ENCODE measurements at regions not wholly inside any gene's neighbourhood (a gene's known extent, or its start where the extent isn't known, plus 50 kb on each side); places are given as distances from the start of the nearest gene placed in this dataset.

DNA sequence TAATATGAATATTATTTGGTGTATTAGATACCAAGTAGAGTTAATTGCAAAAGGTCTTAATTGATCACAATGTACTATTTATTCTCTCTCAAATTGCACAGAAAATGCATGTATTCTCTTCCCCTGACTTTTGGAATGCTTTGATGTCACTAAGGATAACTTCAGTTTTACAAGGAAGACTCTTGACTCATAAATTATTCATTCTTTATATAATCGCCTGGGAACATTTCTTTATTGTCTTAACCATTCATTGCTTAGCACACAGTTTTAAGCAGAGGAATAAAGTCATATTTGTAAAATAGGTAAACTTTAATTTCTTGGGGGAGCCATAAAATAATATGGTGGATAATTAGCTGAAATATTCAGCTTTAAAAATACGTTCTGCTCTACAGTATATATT lies 306.0 kb upstream of the TMEM229A start:
- TF ChIP-seq, protein P1, sequence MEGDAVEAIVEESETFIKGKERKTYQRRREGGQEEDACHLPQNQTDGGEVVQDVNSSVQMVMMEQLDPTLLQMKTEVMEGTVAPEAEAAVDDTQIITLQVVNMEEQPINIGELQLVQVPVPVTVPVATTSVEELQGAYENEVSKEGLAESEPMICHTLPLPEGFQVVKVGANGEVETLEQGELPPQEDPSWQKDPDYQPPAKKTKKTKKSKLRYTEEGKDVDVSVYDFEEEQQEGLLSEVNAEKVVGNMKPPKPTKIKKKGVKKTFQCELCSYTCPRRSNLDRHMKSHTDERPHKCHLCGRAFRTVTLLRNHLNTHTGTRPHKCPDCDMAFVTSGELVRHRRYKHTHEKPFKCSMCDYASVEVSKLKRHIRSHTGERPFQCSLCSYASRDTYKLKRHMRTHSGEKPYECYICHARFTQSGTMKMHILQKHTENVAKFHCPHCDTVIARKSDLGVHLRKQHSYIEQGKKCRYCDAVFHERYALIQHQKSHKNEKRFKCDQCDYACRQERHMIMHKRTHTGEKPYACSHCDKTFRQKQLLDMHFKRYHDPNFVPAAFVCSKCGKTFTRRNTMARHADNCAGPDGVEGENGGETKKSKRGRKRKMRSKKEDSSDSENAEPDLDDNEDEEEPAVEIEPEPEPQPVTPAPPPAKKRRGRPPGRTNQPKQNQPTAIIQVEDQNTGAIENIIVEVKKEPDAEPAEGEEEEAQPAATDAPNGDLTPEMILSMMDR (IDR thresholded peaks at IDR 0.05; ENCODE audit: low read length), result no peak
- no peak for TF ChIP-seq EZH2 (IDR thresholded peaks at IDR 0.05; ENCODE audit: borderline replicate concordance, low read length)

Measured in OCI-LY1 (cell line).